DMS114 treated with DMSO at 0.1 percent for 48 hours (cell line): ENCODE measurements at regions not wholly inside any gene's neighbourhood (a gene's known extent, or its start where the extent isn't known, plus 50 kb on each side); places are given as distances from the start of the nearest gene placed in this dataset.

Experiments used
- DNase-seq: peaks from one replicate; lab custom pipeline; 2025; ENCODE audit not compliant: unreplicated experiment; lab: John Stamatoyannopoulos, UW

DNA sequence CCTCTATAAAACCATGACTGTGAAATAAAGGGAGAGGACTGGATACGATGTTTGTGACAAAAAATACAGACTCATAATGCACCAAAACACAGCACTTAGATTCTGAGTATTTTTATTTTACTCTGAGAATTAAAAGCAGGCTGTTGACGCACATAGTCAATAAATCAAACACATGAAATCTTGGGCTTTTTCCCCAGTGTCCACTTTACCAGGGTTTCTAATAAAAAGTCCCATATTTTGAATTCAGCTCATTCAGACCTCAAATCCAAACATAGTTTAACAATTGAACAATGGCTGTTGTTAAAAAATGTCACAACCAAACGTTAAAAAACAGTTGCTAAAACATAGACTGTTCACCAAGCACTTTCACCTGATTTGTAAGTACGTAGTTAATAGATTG is 553.4 kb downstream of the LTN1 start:
- DNase-seq, result no peak

DNA sequence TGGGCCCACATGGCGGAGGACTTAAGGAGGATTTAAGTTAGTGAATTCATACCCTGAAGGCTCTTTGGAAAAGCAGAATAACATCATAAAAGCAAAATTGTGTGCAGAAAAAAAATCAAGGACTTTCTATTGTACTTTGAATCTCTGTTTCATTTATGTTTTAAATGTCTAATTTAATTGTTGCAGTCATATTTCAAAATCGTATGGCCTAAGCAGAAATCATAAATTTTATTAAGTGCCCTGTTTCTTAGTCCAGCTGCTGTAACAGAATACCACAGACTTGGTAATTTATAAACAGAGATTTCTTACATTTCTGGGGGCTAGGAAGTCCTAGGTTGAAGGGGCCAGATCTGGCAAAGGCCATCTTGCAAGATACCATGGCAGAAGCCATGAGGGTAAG is 555.6 kb downstream of the LTN1 start:
- DNase-seq, result no peak

DNA sequence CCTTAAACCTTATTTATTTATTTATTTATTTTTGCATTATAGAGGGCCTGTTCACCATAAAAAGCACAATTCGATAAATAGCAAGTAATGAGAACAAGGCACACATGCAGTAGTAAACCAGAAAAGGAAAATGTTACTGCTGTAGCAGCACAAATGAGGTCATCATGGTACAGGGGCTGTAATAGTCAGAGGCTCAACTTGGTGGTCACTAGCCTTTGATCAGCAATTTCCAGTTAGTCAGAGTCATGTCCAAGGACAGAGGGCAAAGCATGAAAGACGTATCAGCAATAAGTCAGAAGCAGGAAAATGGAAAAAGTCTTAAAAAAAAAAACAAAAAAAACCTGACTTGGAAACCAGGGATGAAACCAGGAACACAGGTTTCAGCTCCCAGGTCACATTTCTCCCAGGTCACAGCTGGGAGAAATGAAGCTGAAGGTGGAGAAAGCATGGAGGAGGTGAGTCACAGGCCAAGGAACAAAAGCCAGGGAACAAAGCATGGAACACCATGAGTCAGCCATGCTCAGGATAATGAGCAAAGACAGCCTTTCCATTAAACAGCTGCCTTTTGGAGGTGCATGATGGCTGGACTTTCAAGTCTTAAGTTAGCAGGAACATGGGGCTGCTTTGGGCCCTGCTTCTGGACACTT is 556.3 kb downstream of the LTN1 start:
- no peak for DNase-seq

DNA sequence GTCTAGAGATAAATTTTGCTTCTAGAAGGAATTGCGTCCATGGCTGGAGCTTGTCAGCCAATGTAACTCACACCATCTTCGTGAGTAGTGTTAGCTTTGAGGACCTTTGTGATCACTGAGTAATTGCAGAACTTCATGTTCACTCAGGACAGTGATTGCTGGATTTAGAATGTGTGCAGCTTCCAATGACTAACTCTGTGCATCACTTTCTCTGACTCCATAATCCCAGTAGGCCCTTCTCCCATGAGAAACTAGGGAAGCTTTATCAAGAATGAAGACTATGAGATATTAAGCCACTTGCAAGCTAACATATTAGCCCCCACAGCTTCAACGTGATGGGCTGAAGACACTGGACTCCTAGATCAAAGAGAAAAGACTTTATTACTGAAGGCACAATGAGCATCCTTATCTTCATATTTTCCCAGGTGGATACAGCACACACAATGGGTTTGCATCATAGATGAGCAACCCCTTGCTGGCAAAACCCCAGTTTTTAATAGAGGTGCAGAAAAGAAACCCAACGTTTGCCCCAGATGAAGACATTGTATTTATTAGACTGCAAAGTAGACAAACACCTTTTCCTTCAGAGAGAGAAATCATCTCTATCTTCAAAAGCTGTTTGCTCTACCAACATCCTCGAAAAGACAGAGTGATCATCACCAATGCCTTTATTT is 561.0 kb downstream of the LTN1 start:
- no peak for DNase-seq

DNA sequence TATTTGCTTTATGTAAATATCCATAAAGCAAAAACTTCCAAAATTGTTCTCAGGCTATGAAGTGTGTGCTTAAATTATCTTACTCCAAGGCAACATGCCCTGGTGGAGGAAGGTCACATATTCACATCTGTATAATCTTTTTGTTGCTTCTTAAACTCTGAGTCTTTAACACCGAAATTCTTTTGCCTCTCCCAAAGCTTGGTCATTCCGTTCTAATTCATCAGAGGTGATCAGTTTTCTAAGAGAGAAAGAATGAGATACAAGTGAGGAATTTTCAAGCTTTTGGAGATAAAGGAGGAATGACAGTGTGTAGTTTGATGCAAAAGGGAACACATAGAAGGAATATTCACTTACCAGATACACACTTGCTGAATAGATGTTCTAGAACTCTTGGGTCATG is 561.7 kb downstream of the LTN1 start:
- no peak for DNase-seq

DNA sequence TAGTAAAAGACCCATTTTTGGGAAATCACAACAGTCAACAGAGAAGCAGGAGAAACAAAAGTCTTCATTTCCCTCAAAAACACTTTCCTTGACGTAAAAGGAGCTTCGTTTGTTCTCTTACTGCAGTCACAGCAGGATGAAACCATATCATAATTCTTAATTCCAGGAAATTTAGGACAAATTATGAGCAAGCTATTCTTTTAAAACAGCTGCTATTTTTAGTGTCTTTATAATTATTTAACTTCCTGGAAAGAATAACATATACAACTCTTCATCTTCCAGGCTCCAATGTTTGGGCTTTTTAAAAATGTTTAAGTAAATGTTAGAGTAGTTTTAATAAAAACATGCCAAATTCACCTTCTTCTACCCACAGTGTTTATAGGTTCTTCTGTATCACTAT is 563.5 kb downstream of the LTN1 start:
- no peak for DNase-seq

DNA sequence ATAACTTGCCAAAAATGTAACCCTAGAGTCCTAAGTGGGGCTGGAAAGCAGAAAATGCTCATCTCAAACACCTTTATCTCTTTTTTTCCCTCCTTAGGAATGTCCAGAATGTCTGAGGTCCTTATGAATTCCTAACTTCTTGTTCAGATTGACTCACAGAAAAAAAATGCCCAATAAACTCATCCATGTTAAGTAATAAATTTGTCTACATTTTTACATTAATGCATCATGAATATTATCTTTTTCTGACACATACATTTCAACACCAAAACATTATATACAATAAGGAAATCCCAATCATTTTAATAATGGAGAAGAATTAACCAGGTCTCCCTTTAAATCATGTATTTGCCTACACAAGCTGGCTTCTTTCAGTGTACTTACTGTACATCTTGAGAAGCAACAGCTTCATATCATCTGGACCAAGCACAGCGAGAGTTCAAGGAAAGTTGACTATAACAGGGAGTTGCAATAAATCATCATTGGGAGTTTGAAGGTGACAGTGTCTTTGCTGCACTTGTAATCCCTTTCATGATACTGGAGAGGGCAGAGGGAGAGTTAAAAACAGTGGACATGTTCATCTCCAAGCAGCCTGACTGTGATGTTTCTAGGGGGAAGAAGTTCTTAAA is 565.2 kb downstream of the LTN1 start:
- DNase-seq, result no peak

DNA sequence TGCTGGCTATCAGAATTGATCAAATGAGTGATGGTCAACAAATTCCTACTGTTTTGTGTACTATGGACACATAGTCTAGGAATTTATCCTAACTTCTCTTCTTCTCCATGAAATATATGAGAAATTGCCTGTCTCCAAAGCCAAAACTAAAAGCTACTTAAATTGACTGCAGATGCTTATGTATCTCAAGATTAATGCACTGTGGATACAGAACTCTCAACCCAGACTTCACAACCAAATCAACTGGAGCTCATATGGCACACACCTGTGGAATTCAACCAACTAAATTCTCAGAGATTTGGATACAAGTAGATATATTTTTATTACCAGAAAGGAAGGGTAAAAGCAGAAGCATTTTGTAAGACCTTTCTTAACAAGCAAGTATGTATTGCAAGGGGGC is 566.1 kb downstream of the LTN1 start:
- no peak for DNase-seq

DNA sequence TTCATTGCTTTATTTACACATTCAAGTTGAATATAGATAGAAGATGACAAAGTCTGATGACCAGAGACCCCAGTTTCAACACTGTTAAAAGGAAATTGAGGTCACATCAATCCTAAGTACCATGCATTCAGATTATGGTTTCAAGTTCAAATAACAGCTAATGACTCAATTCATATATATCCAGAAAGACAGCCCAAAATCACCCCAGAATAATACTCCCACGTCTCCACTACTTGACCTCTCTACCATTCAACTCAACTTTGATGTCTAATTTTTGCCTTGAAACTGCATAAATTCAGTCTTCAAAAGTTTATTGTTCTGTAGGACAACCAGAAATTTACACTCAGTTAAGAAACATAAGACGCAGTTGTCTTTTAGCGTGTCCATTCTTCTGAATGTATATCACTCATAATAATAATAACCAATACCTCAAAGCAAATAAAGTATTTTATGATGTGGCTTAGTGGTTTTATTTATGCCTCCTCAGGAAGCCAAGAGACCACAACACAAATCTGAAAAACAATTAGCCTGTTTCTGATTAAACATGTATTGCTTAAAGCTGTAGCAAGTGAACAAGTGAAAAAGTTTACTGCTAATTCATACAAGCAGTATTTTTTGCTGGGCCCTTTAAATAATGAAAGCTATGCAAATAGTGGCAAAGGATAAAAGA is 569.0 kb downstream of the LTN1 start:
- DNase-seq, result no peak

DNA sequence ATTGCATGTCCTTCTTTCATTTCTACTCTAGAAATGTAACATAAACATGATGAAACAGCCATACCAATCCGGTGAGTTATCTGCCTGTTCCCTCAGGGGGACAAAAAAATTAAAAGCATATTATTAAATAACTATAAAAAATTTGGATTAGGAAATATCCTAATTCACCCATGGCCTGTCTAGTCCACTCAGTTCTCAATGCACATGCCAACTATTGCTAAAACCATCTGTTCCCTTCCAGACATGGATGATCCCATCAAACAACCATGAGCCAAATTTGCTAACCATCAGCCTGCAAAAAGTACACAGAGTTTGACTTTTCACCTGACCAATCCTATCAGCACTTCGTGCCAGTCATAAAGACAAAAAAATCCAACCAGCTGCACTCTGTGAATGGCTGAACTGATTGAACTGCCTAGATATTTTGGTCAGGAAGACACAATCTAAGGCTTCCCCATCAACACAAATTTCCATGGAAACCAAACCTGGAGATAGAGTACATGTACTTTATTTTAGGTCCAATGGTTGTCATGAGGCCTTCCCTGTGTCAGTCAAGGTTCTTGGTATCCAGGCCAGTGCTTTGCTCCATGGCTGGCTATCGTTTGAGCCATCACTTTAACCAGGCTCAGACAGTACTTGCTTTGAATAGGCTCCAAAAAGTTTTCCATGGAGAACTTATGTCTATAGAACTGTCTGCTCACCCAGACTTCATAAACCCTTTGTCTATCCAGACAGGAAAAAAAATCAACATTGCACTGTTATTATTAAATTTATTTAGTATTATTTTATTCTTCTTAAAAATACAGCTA is 570.8 kb downstream of the LTN1 start:
- no peak for DNase-seq

DNA sequence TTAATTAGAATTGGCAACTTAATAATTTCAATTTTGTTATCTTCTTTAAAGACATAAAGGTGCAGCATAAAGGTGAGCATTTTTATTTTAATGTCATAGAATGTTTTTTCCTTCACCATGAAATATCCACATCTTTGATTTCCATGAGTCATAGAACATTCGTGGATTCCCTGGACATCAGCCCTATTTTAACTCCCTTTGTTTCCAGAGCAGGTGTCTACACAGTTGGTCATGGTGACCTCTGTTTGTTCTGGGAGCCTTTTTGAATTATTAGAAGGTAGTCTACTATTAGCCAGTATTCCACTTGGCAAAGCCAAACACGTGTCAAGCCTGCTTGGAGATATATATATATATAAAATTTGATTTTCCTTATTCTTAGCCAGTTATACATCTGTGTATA is 572.9 kb downstream of the LTN1 start:
- no peak for DNase-seq

DNA sequence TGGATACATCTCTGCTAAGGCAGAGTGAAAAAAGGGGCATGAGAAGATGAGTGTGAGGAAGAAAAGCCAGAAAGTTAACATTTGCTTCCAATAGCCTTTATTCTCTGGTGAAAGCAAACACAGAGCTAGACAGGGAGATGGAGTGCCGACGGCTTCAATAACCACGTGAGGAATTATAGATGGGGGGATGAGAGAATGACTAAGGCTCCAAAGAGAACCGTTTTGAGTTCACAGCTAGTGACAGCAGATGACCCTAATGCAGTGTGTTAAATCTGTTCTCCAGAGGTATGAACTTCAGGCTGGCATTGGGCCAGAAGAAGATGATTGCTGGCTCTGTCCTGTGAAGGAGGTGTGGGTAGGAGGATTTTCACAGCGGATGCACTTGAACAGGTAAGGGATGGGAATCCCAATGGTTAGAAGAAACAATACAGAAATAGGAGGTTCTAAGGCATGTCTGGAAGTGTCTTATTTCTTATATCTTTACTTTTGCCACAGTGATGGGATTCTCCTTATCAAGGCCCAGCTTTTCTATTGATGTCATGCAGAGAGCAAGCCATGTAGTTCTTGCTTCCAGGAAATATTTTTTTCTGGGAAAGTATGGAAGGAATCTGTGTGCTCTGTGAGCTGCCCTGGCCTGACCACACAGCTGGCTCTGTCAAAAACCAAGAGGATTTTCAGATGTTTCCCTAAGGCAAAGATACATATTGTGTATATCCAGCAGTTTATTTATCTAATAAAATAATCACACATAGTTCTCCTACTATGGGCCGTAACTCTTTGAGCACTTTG is 573.8 kb downstream of the LTN1 start:
- no peak for DNase-seq

DNA sequence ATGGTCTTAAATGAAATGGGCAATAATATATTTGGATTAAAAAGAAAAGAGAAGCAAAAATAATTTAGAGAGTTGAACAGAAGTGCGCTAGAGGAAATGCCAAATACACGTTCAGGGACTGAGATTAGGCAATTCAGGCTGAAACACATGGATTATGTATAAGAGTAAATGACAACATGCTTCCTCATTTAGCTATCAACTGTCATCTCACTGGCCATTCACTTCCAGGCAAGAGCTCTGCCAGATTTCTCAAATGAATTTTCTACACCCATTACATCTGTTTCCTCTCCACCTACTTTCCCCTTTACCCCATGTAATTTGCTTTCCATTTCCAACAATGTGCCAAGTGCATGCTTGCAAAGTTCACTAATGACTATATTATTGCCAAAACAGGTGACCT is 582.4 kb downstream of the LTN1 start:
- no peak for DNase-seq

DNA sequence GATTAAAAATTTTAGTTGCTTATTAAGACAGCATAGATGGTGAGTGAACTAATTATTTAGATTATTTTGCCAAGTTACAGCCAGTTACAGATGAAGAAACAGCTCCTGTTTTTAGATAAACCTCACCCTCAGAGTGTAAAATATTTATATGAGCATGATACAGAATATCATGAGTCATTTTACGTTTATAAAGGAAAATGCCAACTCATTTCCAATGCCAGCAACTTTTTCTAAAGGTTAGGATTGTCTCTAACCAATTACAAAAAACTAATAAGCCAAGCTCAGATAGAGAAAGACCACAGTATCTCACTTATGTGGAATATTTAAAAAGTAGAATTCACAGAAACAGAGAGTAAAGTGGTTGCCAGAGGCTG is 590.1 kb downstream of the LTN1 start:
- no peak for DNase-seq

DNA sequence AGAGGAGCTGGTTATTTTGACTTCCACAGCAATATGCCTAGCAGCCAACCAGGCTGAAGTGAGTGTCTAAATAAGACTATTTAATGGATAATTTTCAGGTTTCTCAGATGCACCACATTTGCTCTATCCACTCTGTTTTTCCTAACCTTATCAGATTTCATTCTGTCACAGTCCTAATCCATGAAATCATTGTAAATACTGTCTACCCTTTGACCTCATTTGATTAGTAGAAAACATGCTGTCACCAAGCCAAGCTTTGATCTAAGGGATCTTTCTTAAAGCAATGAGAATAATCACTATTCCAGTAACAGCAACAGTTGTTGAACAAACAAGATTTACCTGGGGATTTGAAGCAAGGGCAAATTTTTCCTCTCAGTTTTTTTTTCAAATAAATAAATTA is 595.6 kb downstream of the LTN1 start:
- DNase-seq, result no peak

DNA sequence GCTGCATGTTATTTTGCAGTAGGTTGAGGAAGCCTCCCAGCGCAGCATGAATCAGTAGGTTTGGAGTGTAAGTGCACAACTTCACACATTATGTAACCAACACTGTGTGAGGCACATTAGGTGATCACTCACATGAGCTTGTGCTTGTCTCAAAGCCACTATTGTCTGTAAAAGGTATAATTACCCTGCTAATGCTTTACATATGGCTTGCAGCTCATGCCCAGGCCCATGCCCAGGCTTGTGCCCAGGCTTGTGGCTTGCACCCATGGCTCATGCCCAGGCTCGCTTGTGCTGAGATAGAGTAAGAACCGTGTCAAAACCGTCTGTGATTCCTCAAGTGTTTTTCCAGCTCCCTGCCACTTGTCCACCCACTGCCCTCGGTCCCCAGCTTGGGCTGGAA is 596.3 kb downstream of the LTN1 start:
- DNase-seq, result no peak

DNA sequence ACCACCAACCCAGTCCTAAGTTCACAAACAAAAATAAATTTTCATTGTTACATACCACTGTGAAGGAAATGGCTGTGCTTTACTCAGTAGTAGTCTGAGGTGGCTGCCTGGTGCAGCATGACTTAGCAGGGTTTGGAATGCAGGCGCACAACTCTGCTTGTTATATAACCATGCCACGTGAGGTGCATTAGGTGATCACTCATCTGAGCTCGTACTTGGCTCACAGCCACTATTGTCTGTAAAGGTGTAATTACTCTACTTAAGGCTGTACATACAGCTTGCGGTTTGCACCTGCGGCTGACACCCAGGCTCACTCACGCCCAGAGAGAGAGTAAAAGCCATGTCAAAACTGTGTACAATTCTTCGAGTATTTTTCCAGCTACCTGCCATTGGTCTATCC is 599.4 kb downstream of the LTN1 start:
- DNase-seq, result no peak

DNA sequence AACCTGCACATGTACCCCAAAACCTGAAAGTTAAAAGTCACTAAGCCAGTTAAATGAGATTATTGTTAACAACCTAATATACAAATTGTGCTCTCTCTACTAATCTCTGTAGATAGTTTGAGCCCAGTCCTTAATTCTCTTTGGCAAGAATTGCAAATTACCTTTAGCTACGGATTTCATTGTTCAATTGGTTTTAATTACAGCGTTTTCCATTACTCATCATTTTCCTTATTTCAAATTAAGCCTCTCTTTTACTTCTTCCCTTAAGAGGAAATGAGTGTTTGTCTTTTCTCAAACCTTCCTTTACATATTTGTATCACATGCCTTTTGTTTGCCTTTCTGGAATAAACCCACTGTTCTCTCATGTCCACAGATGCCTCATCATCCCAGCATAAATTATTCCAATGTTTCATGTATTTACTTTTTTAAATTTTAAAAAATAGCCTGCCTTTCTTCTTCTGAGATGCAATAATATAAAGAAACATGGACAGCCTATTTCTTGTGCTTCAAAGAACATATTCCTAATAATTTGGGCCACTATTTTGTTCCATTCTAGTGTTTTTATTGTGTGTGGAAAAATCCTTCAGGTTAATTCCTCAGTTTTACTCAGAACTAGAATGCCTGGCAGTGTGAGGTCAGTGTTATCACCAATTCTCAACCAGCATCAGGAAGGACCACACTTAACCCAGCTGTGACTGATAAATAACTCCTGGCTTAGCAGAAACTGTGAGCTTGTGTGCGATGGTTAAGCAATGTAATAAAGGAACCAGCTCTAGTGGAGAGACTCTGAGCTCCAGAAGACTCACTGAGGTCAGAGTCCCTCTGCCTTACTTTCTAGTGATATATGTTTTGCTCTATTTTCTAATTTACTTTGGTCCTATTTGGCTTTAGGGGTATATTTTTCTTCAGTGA is 600.5 kb downstream of the LTN1 start:
- DNase-seq, result no peak

DNA sequence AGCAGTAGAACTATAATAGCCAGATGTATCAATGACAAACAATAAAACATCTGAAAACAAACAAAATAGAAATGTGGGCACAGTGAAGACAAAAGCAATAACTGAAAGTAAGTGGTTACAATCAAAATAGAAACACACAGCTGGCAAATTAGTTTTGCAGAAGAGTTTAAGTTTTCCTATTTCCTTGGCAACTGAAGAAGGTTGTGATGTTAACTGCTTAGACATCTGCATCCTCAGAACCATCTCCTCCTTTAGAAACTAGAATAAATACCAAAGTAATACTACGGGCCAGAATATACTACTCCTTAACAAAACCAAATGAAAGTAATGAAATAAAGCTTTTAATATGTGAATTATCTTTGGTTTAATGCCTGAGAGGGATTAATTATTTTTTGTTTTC is 605.5 kb downstream of the LTN1 start:
- no peak for DNase-seq

DNA sequence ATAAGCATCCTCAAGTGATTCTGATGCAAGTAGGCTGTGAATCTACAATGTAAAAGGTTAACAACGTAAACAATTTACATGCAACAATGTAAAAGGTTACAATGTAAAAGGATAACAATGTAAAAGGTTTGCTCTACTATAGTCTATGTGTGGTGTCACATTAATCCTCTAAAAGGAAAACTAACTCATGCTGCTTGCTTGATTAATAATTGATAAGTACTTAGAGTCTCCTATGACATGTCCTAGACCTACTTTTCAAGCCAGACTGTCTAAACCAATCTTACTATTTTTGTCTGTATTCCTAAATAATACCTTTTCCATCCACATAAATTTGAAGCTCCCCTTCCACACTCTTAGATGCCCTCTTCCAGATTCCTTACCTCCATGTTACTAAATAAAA is 606.8 kb downstream of the LTN1 start:
- no peak for DNase-seq
